ENCODE measurements at regions not wholly inside any gene's neighbourhood (a gene's known extent, or its start where the extent isn't known, plus 50 kb on each side); places are given as distances from the start of the nearest gene placed in this dataset.

DNA sequence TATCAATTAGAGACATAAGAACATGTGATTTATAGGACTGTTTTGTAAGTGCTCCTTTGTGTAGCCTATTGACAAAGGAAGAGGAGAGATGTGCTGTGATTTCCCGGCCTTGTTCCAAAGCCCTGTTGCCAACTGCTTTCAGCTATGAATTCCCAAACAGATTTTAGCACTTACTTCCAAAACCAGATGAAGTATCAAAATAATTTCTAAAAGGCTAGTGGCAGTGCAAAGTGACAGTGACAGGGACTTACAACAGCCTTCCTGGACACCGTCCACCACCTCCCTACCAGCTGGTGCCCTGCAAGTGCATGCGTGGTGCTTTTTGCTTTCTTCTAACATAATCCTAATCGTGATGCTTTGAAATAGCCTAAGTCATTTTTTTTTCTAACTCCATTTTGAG lies 254.1 kb upstream of the ACTBL2 start:
- TF ChIP-seq EZH2 (IDR thresholded peaks at IDR 0.05; ENCODE audit: borderline replicate concordance, low read depth, low read length, poor library complexity, severe bottlenecking) = no peak
- TF ChIP-seq, protein P1, sequence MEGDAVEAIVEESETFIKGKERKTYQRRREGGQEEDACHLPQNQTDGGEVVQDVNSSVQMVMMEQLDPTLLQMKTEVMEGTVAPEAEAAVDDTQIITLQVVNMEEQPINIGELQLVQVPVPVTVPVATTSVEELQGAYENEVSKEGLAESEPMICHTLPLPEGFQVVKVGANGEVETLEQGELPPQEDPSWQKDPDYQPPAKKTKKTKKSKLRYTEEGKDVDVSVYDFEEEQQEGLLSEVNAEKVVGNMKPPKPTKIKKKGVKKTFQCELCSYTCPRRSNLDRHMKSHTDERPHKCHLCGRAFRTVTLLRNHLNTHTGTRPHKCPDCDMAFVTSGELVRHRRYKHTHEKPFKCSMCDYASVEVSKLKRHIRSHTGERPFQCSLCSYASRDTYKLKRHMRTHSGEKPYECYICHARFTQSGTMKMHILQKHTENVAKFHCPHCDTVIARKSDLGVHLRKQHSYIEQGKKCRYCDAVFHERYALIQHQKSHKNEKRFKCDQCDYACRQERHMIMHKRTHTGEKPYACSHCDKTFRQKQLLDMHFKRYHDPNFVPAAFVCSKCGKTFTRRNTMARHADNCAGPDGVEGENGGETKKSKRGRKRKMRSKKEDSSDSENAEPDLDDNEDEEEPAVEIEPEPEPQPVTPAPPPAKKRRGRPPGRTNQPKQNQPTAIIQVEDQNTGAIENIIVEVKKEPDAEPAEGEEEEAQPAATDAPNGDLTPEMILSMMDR (conservative IDR thresholded peaks at IDR 0.05; ENCODE audit: low read depth, low read length) = no peak
